ENCODE measurements at regions not wholly inside any gene's neighbourhood (a gene's known extent, or its start where the extent isn't known, plus 50 kb on each side); places are given as distances from the start of the nearest gene placed in this dataset.

GRCh38 chr5:84618262-84618661 is 233.6 kb upstream of the EDIL3 start:
- H3K4me1 ChIP-seq (ENCODE audit: insufficient read depth, low read length) = no peaks in the 10 kb centered on the region
- H3K4me3 ChIP-seq (ENCODE audit: insufficient read depth, low read length) = no peak overlapping the region
- H3K4me2 ChIP-seq (ENCODE audit: insufficient read depth, low read length) = no peak overlapping the region
- no peak overlapping the region for H3K27ac ChIP-seq (ENCODE audit: low read depth, low read length)
- H3K79me2 ChIP-seq (ENCODE audit: insufficient read depth, low read length) = no peaks in the 10 kb centered on the region
- H4K20me1 ChIP-seq (ENCODE audit: insufficient read depth, low read length) = no peaks in the 10 kb centered on the region
- no peaks in the 10 kb centered on the region for H3K36me3 ChIP-seq (ENCODE audit: insufficient read depth, low read length)
- no peak for DNase-seq (ENCODE audit: insufficient read length, low spot score, missing footprints)
- H3K27me3 ChIP-seq (ENCODE audit: insufficient read depth, low read length) = no peaks in the 10 kb centered on the region
- no peak for TF ChIP-seq CTCF (IDR thresholded peaks at IDR 0.05; ENCODE audit: extremely low read depth, low read depth, low read length)
- H2AFZ ChIP-seq (ENCODE audit: low read length) = no peak overlapping the region
- no peaks in the 10 kb centered on the region for H3K9me3 ChIP-seq (ENCODE audit: low read depth, low read length)

GRCh38 chr5:84614906-84615305 is 230.2 kb upstream of the EDIL3 start:
- Histone ChIP-seq H4K20me1 (ENCODE audit: insufficient read depth, low read length) (no peaks in the 10 kb centered on the region), H3K36me3 (ENCODE audit: insufficient read depth, low read length) (no peaks in the 10 kb centered on the region), H3K4me1 (ENCODE audit: insufficient read depth, low read length) (no peaks in the 10 kb centered on the region), H3K9me3 (ENCODE audit: low read depth, low read length) (no peaks in the 10 kb centered on the region), H3K27ac (ENCODE audit: low read depth, low read length) (no peak overlapping the region), H2AFZ (ENCODE audit: low read length) (no peak overlapping the region), H3K79me2 (ENCODE audit: insufficient read depth, low read length) (no peaks in the 10 kb centered on the region), H3K4me2 (ENCODE audit: insufficient read depth, low read length) (no peak overlapping the region), H3K4me3 (ENCODE audit: insufficient read depth, low read length) (no peak overlapping the region), H3K27me3 (ENCODE audit: insufficient read depth, low read length) (no peaks in the 10 kb centered on the region)
- TF ChIP-seq CTCF (IDR thresholded peaks at IDR 0.05; ENCODE audit: extremely low read depth, low read depth, low read length) = no peak
- DNase-seq (ENCODE audit: insufficient read length, low spot score, missing footprints) = no peak

- no peak overlapping the region for H2AFZ ChIP-seq (ENCODE audit: low read length)
- no peak overlapping the region for H3K4me3 ChIP-seq (ENCODE audit: insufficient read depth, low read length)
- H3K4me2 ChIP-seq (ENCODE audit: insufficient read depth, low read length) = no peak overlapping the region
- H3K27me3 ChIP-seq (ENCODE audit: insufficient read depth, low read length) = no peaks in the 10 kb centered on the region
- DNase-seq (ENCODE audit: insufficient read length, low spot score, missing footprints) = no peak
- peaks cover 15% of the 10 kb centered on the region for H3K4me1 ChIP-seq (ENCODE audit: insufficient read depth, low read length)
- no peaks in the 10 kb centered on the region for H4K20me1 ChIP-seq (ENCODE audit: insufficient read depth, low read length)
- TF ChIP-seq CTCF (IDR thresholded peaks at IDR 0.05; ENCODE audit: extremely low read depth, low read depth, low read length) = no peak
- no peaks in the 10 kb centered on the region for H3K79me2 ChIP-seq (ENCODE audit: insufficient read depth, low read length)
- H3K36me3 ChIP-seq (ENCODE audit: insufficient read depth, low read length) = no peaks in the 10 kb centered on the region
- no peaks in the 10 kb centered on the region for H3K9me3 ChIP-seq (ENCODE audit: low read depth, low read length)
- H3K27ac ChIP-seq (ENCODE audit: low read depth, low read length) = no peak overlapping the region
Observed at GRCh38 chr5:84606784-84607183, 222.1 kb upstream of the EDIL3 start.

- Histone ChIP-seq H3K4me3 (ENCODE audit: insufficient read depth, low read length) (no peak overlapping the region), H4K20me1 (ENCODE audit: insufficient read depth, low read length) (no peaks in the 10 kb centered on the region), H3K4me1 (ENCODE audit: insufficient read depth, low read length) (peaks cover 15% of the 10 kb centered on the region), H3K79me2 (ENCODE audit: insufficient read depth, low read length) (no peaks in the 10 kb centered on the region), H2AFZ (ENCODE audit: low read length) (no peak overlapping the region), H3K36me3 (ENCODE audit: insufficient read depth, low read length) (no peaks in the 10 kb centered on the region), H3K9me3 (ENCODE audit: low read depth, low read length) (no peaks in the 10 kb centered on the region), H3K27ac (ENCODE audit: low read depth, low read length) (no peak overlapping the region), H3K27me3 (ENCODE audit: insufficient read depth, low read length) (no peaks in the 10 kb centered on the region), H3K4me2 (ENCODE audit: insufficient read depth, low read length) (no peak overlapping the region)
- DNase-seq (ENCODE audit: insufficient read length, low spot score, missing footprints) = no peak
- TF ChIP-seq CTCF (IDR thresholded peaks at IDR 0.05; ENCODE audit: extremely low read depth, low read depth, low read length) = no peak
Observed at GRCh38 chr5:84605241-84605640, 220.6 kb upstream of the EDIL3 start.

Data from osteoblast (primary cell).